Chondrocyte (in vitro differentiated cells): ENCODE measurements at regions not wholly inside any gene's neighbourhood (a gene's known extent, or its start where the extent isn't known, plus 50 kb on each side); places are given as distances from the start of the nearest gene placed in this dataset.

ENCODE experiments used
- DNase-seq: peaks from one replicate; pipeline ENCODE4 v3.0.0; 2021; ENCODE audit warnings: mixed read lengths, low spot score
- H3K27ac Mint-ChIP-seq: one replicate; pipeline ENCODE4 v1.8.0; 2021; ENCODE audit warnings: mild to moderate bottlenecking, moderate library complexity, mixed read lengths; ENCODE audit not compliant: unreplicated experiment
- H3K27me3 Mint-ChIP-seq: 2 replicates; pipeline ENCODE4 v1.8.0; 2021; ENCODE audit warnings: low read depth, mixed read lengths
- H3K36me3 Mint-ChIP-seq: 2 replicates; pipeline ENCODE4 v1.8.0; 2021; ENCODE audit warnings: low read depth, mixed read lengths
- H3K4me1 Mint-ChIP-seq: 2 replicates; pipeline ENCODE4 v1.8.0; 2021; ENCODE audit warnings: low read depth, mild to moderate bottlenecking, mixed read lengths
- H3K4me3 Mint-ChIP-seq: one replicate; pipeline ENCODE4 v1.8.0; 2021; ENCODE audit warnings: mild to moderate bottlenecking, moderate library complexity, mixed read lengths; ENCODE audit not compliant: unreplicated experiment
- H3K9me3 Mint-ChIP-seq: 2 replicates; pipeline ENCODE4 v1.8.0; 2021; ENCODE audit warnings: low read depth, mixed read lengths
- CTCF ChIP-seq: fragments of 200-600 bp; sonication (generic); IDR thresholded peaks from 2 replicates; pipeline ENCODE4 v1.5.0; 2021; ENCODE audit warnings: antibody characterized with exemption, mild to moderate bottlenecking, moderate library complexity

DNA sequence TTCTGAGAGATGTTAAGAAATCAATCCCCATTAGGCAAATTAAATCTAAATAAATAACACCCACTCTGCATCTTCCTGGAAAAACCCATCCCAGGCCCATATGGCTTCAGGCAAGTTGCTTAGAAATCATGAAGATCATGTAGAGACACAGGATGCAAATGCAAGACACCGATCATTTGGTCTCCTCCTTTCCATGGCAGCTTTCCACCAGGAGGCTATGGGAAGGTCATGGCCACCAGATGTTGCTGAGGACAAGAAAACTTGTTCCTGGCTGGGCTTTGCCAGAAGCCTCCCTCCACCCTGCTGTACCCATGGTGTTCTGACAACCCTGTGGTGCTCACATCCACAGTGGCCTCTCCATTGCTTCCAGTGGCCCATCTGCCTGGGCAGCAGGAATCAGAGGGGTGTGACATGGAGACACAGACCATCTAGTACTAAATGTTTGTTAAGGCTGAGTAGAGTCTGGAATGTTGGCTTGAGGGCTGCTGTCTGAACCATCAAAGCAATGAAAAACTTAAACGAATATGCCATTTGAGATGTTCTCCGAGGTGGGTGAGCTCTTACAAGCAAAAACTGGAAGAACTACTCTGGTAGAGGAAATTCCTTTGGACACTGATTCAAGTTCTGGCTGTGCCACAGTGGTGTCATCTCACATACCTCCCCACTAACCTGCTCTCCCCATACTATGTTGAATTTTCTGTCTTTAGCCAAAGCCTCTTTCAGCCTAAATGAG, 293.2 kb downstream of the TNS1 start:
- Mint-ChIP-seq H3K4me1 (peaks cover 59% of the 10 kb centered on the region), H3K9me3 (no peaks in the 10 kb centered on the region), H3K4me3 (no peak overlapping the region), H3K27ac (peak overlapping the region; percentile 45), H3K36me3 (peaks cover 7% of the 10 kb centered on the region), H3K27me3 (no peaks in the 10 kb centered on the region)
- no peak for DNase-seq
- no peak for TF ChIP-seq CTCF

- DNase-seq: no peak
- TF ChIP-seq CTCF: no peak
- Mint-ChIP-seq H3K9me3 (no peaks in the 10 kb centered on the region), H3K36me3 (peaks cover 10% of the 10 kb centered on the region), H3K4me3 (no peak overlapping the region), H3K27me3 (no peaks in the 10 kb centered on the region), H3K27ac (peak overlapping the region; percentile 68), H3K4me1 (peaks cover 38% of the 10 kb centered on the region)
Measured at GRCh38 chr2:217707131-217707611, 295.6 kb downstream of the TNS1 start.

DNA sequence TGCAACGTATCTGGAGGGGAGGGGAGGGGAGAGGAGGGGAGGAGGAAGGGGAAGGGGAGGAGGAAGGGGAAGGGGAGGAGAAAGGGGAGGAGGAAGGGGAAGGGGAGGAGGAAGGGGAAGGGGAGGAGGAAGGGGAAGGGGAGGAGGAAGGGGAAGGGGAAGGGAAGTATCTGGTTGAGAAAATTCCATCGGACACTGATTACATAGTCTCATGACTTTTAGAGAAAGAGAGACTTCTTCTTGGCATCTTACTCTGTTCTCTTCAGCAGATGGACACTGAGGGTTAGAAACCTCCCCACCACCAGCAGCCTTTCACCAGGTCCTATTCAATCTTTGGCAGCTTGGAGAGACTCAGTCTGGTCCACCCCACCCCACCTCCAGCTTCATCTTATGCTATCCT, 296.3 kb downstream of the TNS1 start:
- Mint-ChIP-seq H3K27me3 (no peaks in the 10 kb centered on the region), H3K9me3 (no peaks in the 10 kb centered on the region), H3K36me3 (peaks cover 10% of the 10 kb centered on the region), H3K27ac (no peak overlapping the region), H3K4me1 (peaks cover 34% of the 10 kb centered on the region), H3K4me3 (no peak overlapping the region)
- DNase-seq: no peak
- no peak for TF ChIP-seq CTCF

DNA sequence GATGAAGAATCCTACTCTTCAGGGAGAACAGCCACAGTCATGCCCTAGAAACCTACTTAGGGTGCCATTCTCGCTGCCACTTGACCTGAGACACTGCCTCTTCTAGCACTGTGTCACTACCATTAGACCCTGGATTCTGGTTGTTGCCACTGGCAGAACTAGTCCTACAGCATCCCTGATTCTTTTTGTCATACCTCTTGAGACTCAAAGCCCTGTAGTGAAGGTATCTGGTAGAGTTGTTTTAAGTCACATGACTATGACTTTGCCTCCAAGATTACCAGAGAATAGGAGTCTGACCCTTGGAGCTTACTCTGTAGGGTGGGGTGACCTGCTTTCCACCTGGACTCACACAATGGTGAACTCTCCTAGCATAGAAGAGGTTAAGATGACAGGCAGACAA, 296.7 kb downstream of the TNS1 start:
- peaks cover 10% of the 10 kb centered on the region for H3K36me3 Mint-ChIP-seq
- no peak for DNase-seq
- TF ChIP-seq CTCF: no peak
- no peak overlapping the region for H3K4me3 Mint-ChIP-seq
- no peaks in the 10 kb centered on the region for H3K9me3 Mint-ChIP-seq
- no peak overlapping the region for H3K27ac Mint-ChIP-seq
- peaks cover 30% of the 10 kb centered on the region for H3K4me1 Mint-ChIP-seq
- no peaks in the 10 kb centered on the region for H3K27me3 Mint-ChIP-seq

GRCh38 chr2:217705461-217705860, 297.3 kb downstream of the TNS1 start:
- no peak for TF ChIP-seq CTCF
- DNase-seq: no peak
- no peak overlapping the region for H3K27ac Mint-ChIP-seq
- H3K9me3 Mint-ChIP-seq: no peaks in the 10 kb centered on the region
- H3K4me3 Mint-ChIP-seq: no peak overlapping the region
- peaks cover 10% of the 10 kb centered on the region for H3K36me3 Mint-ChIP-seq
- peaks cover 24% of the 10 kb centered on the region for H3K4me1 Mint-ChIP-seq
- no peaks in the 10 kb centered on the region for H3K27me3 Mint-ChIP-seq
